Heart left ventricle (tissue), 13 donors: ENCODE measurements at regions not wholly inside any gene's neighbourhood (a gene's known extent, or its start where the extent isn't known, plus 50 kb on each side); places are given as distances from the start of the nearest gene placed in this dataset.
"Not testable (repeated sequence)": the region's sequence is repeated elsewhere in the genome, so short reads cannot be mapped to it uniquely, and the experiment has no call there.

Source experiments
- POLR2A ChIP-seq, 2 donors: fragments of 450-650 bp; IDR thresholded peaks; one replicate each; pipeline ENCODE4 v1.6.1; 2017; ENCODE audit warnings: antibody characterized with exemption in 2 of 2, mild to moderate bottlenecking in 2 of 2, moderate library complexity in 2 of 2
- TF ChIP-seq, protein P1 (sequence below), 12 donors: fragments of 200-600 bp; sonication (generic) in 4 of 12; IDR thresholded peaks; one replicate each; pipeline versions ENCODE4 v1.5.0 to v1.8.0; 2018 to 2022; ENCODE audit warnings: antibody characterized with exemption in 12 of 12, mild to moderate bottlenecking in 5 of 12
- donor health status: ischemic (EF 13 %, LVEDD 7.1; RV severe dilation, severe dysfunction).
- donor health status: DM: no; HTN: yes; CAD: no.
- donor health status: DM: no; HTN: no; CAD: no.
- donor health status: ischemic (EF 25% LVEDD 6.9; RV normal size, moderate dysfunction).
- donor health status: ischemic (EF 25% LVEDD 5.7; RV mildly dilated, moderate dysfunction).
- donor health status: ischemic (EF 35%, LVEDD 5.7; RV mildly dilated, moderate dysfunction).
- donor health status: nonischemic (EF 11% LVEDD 7.7; RV severe dilation, severe dysfunction).
- donor health status: DM: yes; HTN: yes; CAD: no.
- donor health status: PGD.
- donor health status: ischemic (EF 29% LVEDD 5.4; RV normal size, mild dysfunction).
- donor health status: nonischemic (EF 23%, LVEDD 6.1; RV moderate dilation, normal function).

DNA sequence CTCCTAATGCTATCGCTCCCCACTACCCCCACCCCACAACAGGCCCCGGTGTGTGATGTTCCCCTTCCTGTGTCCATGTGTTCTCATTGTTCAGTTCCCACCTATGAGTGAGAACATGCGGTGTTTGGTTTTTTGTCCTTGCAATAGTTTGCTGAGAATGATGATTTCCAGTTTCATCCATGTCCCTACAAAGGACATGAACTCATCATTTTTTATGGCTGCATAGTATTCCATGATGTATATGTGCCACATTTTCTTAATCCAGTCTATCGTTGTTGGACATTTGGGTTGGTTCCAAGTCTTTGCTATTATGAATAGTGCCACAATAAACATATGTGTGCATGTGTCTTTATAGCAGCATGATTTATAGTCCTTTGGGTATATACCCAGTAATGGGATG is 175.4 kb downstream of the IPO8 start:
- TF ChIP-seq POLR2A (IDR thresholded peaks at IDR 0.05) = not testable (repeated sequence)
- TF ChIP-seq, protein P1, sequence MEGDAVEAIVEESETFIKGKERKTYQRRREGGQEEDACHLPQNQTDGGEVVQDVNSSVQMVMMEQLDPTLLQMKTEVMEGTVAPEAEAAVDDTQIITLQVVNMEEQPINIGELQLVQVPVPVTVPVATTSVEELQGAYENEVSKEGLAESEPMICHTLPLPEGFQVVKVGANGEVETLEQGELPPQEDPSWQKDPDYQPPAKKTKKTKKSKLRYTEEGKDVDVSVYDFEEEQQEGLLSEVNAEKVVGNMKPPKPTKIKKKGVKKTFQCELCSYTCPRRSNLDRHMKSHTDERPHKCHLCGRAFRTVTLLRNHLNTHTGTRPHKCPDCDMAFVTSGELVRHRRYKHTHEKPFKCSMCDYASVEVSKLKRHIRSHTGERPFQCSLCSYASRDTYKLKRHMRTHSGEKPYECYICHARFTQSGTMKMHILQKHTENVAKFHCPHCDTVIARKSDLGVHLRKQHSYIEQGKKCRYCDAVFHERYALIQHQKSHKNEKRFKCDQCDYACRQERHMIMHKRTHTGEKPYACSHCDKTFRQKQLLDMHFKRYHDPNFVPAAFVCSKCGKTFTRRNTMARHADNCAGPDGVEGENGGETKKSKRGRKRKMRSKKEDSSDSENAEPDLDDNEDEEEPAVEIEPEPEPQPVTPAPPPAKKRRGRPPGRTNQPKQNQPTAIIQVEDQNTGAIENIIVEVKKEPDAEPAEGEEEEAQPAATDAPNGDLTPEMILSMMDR (IDR thresholded peaks at IDR 0.05) = not testable (repeated sequence)
